Liver (tissue), 8 donors: ENCODE measurements at regions not wholly inside any gene's neighbourhood (a gene's known extent, or its start where the extent isn't known, plus 50 kb on each side); places are given as distances from the start of the nearest gene placed in this dataset.

ENCODE experiments used
- DNase-seq: peaks from one replicate; pipeline ENCODE4 v3.0.0-alpha.2; 2017; ENCODE audit warnings: low spot score
- H3K27ac ChIP-seq, 2 donors: one replicate each; pipeline ENCODE4 v1.7.0; 2013; ENCODE audit warnings: inconsistent platforms in 2 of 2, low read length in 2 of 2, control low read depth in 1 of 2, low read depth in 1 of 2, mild to moderate bottlenecking in 1 of 2
- H3K27me3 ChIP-seq, 4 donors: one replicate each; pipeline versions ENCODE4 v1.6.1 to v1.7.0; 2013; ENCODE audit warnings: low read length in 3 of 4, inconsistent platforms in 1 of 4, mild to moderate bottlenecking in 1 of 4, moderate library complexity in 1 of 4; ENCODE audit not compliant: control insufficient read depth in 4 of 4, insufficient read depth in 4 of 4
- H3K36me3 ChIP-seq, 4 donors: one replicate each; pipeline versions ENCODE4 v1.6.1 to v1.7.0; 2013; ENCODE audit warnings: low read length in 3 of 4, mild to moderate bottlenecking in 3 of 4, low read depth in 1 of 4, moderate library complexity in 1 of 4; ENCODE audit not compliant: control insufficient read depth in 4 of 4, insufficient read depth in 3 of 4
- H3K4me1 ChIP-seq, 4 donors: one replicate each; pipeline versions ENCODE4 v1.6.1 to v1.7.0; 2013; ENCODE audit warnings: low read length in 3 of 4, mild to moderate bottlenecking in 3 of 4, moderate library complexity in 1 of 4; ENCODE audit not compliant: control insufficient read depth in 4 of 4, insufficient read depth in 4 of 4
- H3K4me3 ChIP-seq, 3 donors: one replicate each; pipeline versions ENCODE4 v1.6.1 to v1.7.0; 2013; ENCODE audit warnings: low read length in 3 of 3, control low read depth in 1 of 3, low read depth in 1 of 3, mild to moderate bottlenecking in 1 of 3
- H3K9ac ChIP-seq, 2 donors: one replicate each; pipeline ENCODE4 v1.7.0; 2013; ENCODE audit warnings: low read length in 2 of 2, mild to moderate bottlenecking in 2 of 2, moderate library complexity in 2 of 2, control low read depth in 1 of 2, low read depth in 1 of 2
- H3K9me3 ChIP-seq, 4 donors: one replicate each; pipeline versions ENCODE4 v1.6.1 to v1.7.0; 2013; ENCODE audit warnings: low read length in 3 of 4; ENCODE audit not compliant: control insufficient read depth in 4 of 4
- EGR1 ChIP-seq, 2 donors: IDR thresholded peaks; 2 replicates each; pipeline ENCODE4 v1.6.1; 2016 to 2018; ENCODE audit warnings: antibody characterized with exemption in 2 of 2, low read depth in 2 of 2
- FOXA1 ChIP-seq: IDR thresholded peaks from 2 replicates; pipeline ENCODE4 v1.6.1; 2016; ENCODE audit warnings: antibody characterized with exemption
- FOXA2 ChIP-seq: IDR thresholded peaks from 2 replicates; pipeline ENCODE4 v1.6.1; 2016; ENCODE audit warnings: antibody characterized with exemption
- GABPA ChIP-seq, 2 donors: IDR thresholded peaks in 1 of 2; conservative IDR thresholded peaks in 1 of 2; 2 replicates each; pipeline ENCODE4 v1.6.1; 2016; ENCODE audit warnings: antibody characterized with exemption in 2 of 2, mild to moderate bottlenecking in 1 of 2, moderate library complexity in 1 of 2
- JUND ChIP-seq, 2 donors: IDR thresholded peaks; 2 replicates each; pipeline ENCODE4 v1.6.1; 2016; ENCODE audit warnings: antibody characterized with exemption in 2 of 2
- MAX ChIP-seq: IDR thresholded peaks from 2 replicates; pipeline ENCODE4 v1.6.1; 2016; ENCODE audit warnings: antibody characterized with exemption
- NR2F2 ChIP-seq: IDR thresholded peaks from 2 replicates; pipeline ENCODE4 v1.6.1; 2016; ENCODE audit warnings: antibody characterized with exemption
- RAD21 ChIP-seq, 2 donors: IDR thresholded peaks; 2 replicates each; pipeline ENCODE4 v1.6.1; 2016; ENCODE audit warnings: antibody characterized with exemption in 2 of 2, mild to moderate bottlenecking in 2 of 2
- REST ChIP-seq: IDR thresholded peaks from 2 replicates; pipeline ENCODE4 v1.6.1; 2016; ENCODE audit warnings: antibody characterized with exemption, mild to moderate bottlenecking
- RXRA ChIP-seq, 2 donors: IDR thresholded peaks; 2 replicates each; pipeline ENCODE4 v1.6.1; 2017 to 2018; ENCODE audit warnings: antibody characterized with exemption in 2 of 2, mild to moderate bottlenecking in 1 of 2
- SP1 ChIP-seq: IDR thresholded peaks from 2 replicates; pipeline ENCODE4 v1.6.1; 2018; ENCODE audit warnings: antibody characterized with exemption, mild to moderate bottlenecking
- whole genome bisulfite sequencing: extraction: QIAGEN DNeasy Blood & Tissue Kit; methylation state at CpG from one replicate; pipeline ENCODE4 v1.1.7; 2013; 5-methylcytosine and 5-hydroxymethylcytosine counted together
- TF ChIP-seq, protein P1 (sequence below): fragments of 150-350 bp; IDR thresholded peaks from 2 replicates; pipeline ENCODE4 v1.5.1; 2017; ENCODE audit warnings: improper control_type of control experiment, low read depth, low read length; ENCODE audit not compliant: missing input control
- TF ChIP-seq, protein P2 (sequence below): IDR thresholded peaks from 2 replicates; pipeline ENCODE4 v1.6.1; 2016; ENCODE audit warnings: antibody characterized with exemption
- TF ChIP-seq, protein P3 (sequence below): IDR thresholded peaks from 2 replicates; pipeline ENCODE4 v1.6.1; 2016; ENCODE audit warnings: antibody characterized with exemption
- donor health status: healthy.
- donor health status: healthy.
- donor health status: healthy.
- donor health status: healthy.
- donor health status: healthy.

DNA sequence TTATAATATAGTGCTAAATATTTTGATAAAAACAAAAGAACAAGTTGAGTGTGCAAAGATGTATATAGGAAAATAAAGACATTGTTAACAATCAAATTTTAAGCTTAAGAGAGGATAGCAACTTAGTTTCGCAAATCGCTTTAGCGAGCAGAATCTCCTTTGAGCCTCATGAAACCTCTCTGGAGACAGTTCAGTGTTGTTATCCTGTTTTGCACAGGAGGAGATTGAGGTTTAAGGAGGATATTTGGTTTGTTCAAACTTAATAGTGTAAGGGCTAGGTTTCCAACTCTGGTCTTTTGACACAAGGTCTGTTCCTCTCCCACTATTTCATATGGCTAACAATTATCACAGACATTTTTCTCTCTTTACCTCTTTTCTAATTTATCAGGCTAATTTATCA, 1848.5 kb upstream of the TENM3 start:
- WGBS = 86% methylated on average over 3 of the region's 3 CpGs
- Histone ChIP-seq H3K9me3 (no peaks in the 10 kb centered on the region), H3K4me1 (no peaks in the 10 kb centered on the region)

More for the DNA sequence above, 1848.5 kb upstream of the TENM3 start:
- Histone ChIP-seq H3K27ac (no peak overlapping the region), H3K36me3 (no peaks in the 10 kb centered on the region), H3K4me3 (no peak overlapping the region), H3K9ac (no peak overlapping the region), H3K27me3 (no peaks in the 10 kb centered on the region)
- DNase-seq = no peak
- no peak for TF ChIP-seq REST
- TF ChIP-seq NR2F2 = no peak
- TF ChIP-seq SP1 = no peak
- TF ChIP-seq FOXA2 = no peak
- TF ChIP-seq JUND (IDR thresholded peaks at IDR 0.05) = no peak
- no peak for TF ChIP-seq RAD21 (IDR thresholded peaks at IDR 0.05)
- TF ChIP-seq, protein P1, sequence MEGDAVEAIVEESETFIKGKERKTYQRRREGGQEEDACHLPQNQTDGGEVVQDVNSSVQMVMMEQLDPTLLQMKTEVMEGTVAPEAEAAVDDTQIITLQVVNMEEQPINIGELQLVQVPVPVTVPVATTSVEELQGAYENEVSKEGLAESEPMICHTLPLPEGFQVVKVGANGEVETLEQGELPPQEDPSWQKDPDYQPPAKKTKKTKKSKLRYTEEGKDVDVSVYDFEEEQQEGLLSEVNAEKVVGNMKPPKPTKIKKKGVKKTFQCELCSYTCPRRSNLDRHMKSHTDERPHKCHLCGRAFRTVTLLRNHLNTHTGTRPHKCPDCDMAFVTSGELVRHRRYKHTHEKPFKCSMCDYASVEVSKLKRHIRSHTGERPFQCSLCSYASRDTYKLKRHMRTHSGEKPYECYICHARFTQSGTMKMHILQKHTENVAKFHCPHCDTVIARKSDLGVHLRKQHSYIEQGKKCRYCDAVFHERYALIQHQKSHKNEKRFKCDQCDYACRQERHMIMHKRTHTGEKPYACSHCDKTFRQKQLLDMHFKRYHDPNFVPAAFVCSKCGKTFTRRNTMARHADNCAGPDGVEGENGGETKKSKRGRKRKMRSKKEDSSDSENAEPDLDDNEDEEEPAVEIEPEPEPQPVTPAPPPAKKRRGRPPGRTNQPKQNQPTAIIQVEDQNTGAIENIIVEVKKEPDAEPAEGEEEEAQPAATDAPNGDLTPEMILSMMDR = no peak
- no peak for TF ChIP-seq GABPA (IDR thresholded peaks at IDR 0.05 in 1 of 2, conservative IDR thresholded peaks at IDR 0.05 in 1 of 2)
- TF ChIP-seq RXRA (IDR thresholded peaks at IDR 0.05) = no peak
- TF ChIP-seq FOXA1 = no peak
- no peak for TF ChIP-seq MAX
- TF ChIP-seq, protein P2, sequence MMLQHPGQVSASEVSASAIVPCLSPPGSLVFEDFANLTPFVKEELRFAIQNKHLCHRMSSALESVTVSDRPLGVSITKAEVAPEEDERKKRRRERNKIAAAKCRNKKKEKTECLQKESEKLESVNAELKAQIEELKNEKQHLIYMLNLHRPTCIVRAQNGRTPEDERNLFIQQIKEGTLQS = no peak
- TF ChIP-seq, protein P3, sequence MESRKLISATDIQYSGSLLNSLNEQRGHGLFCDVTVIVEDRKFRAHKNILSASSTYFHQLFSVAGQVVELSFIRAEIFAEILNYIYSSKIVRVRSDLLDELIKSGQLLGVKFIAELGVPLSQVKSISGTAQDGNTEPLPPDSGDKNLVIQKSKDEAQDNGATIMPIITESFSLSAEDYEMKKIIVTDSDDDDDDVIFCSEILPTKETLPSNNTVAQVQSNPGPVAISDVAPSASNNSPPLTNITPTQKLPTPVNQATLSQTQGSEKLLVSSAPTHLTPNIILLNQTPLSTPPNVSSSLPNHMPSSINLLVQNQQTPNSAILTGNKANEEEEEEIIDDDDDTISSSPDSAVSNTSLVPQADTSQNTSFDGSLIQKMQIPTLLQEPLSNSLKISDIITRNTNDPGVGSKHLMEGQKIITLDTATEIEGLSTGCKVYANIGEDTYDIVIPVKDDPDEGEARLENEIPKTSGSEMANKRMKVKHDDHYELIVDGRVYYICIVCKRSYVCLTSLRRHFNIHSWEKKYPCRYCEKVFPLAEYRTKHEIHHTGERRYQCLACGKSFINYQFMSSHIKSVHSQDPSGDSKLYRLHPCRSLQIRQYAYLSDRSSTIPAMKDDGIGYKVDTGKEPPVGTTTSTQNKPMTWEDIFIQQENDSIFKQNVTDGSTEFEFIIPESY = no peak
- no peak for TF ChIP-seq EGR1 (IDR thresholded peaks at IDR 0.05; ENCODE audit: low read depth in 2 of 2)
